ENCODE measurements at regions not wholly inside any gene's neighbourhood (a gene's known extent, or its start where the extent isn't known, plus 50 kb on each side); places are given as distances from the start of the nearest gene placed in this dataset.

GRCh38 chr12:32024884-32025592 lies 65.8 kb downstream of the RESF1 start:
- TF ChIP-seq CTCF (tag by site-specific recombination; IDR thresholded peaks at IDR 0.05): no peak
- TF ChIP-seq ZNF221 (tag by site-specific recombination; IDR thresholded peaks at IDR 0.05; ENCODE audit: borderline replicate concordance): no peak
- TF ChIP-seq ZEB2 (tag by site-specific recombination; IDR thresholded peaks at IDR 0.05): no peak
- TF ChIP-seq OSR2 (tag by site-specific recombination; IDR thresholded peaks at IDR 0.05): no peak
- TF ChIP-seq ZNF510 (tag by site-specific recombination; IDR thresholded peaks at IDR 0.05; ENCODE audit: insufficient replicate concordance): no peak
- TF ChIP-seq BCL11B (tag by site-specific recombination; IDR thresholded peaks at IDR 0.05; ENCODE audit: low read depth): no peak
- no peak for TF ChIP-seq ZNF10 (tag by site-specific recombination; IDR thresholded peaks at IDR 0.05)
- no peak for TF ChIP-seq ZNF223 (tag by site-specific recombination; IDR thresholded peaks at IDR 0.05)
- TF ChIP-seq ZNF112 (tag by site-specific recombination; IDR thresholded peaks at IDR 0.05): no peak
- no peak for TF ChIP-seq ZNF18 (tag by site-specific recombination; IDR thresholded peaks at IDR 0.05)
- no peak for TF ChIP-seq TSHZ1 (tag by site-specific recombination; IDR thresholded peaks at IDR 0.05; ENCODE audit: borderline replicate concordance)
- no peak for TF ChIP-seq ZNF530 (tag by site-specific recombination; IDR thresholded peaks at IDR 0.05; ENCODE audit: low read depth)

All from HEK293 (cell line).